Kidney epithelial cell (primary cell): ENCODE measurements at regions not wholly inside any gene's neighbourhood (a gene's known extent, or its start where the extent isn't known, plus 50 kb on each side); places are given as distances from the start of the nearest gene placed in this dataset.
"Not testable (repeated sequence)": the region's sequence is repeated elsewhere in the genome, so short reads cannot be mapped to it uniquely, and the experiment has no call there.

ENCODE experiments used
- DNase-seq: peaks from one replicate; pipeline ENCODE4 v3.0.0-alpha.2; 2010; ENCODE audit warnings: low read depth
- H3K27me3 ChIP-seq: 2 replicates; pipeline ENCODE4 v1.6.0; 2011; ENCODE audit warnings: low read length; ENCODE audit not compliant: control insufficient read depth, insufficient read depth
- H3K36me3 ChIP-seq: 2 replicates; pipeline ENCODE4 v1.5.1; 2011; ENCODE audit warnings: low read length; ENCODE audit not compliant: control insufficient read depth, insufficient read depth
- H3K4me3 ChIP-seq: 2 replicates; pipeline ENCODE4 v1.5.1; 2011; ENCODE audit warnings: low read depth, mild to moderate bottlenecking, control low read depth, low read length
- CTCF ChIP-seq: IDR thresholded peaks from 2 replicates; pipeline ENCODE4 v1.5.1; 2011; ENCODE audit warnings: mild to moderate bottlenecking, moderate library complexity, low read length, control low read depth, inconsistent platforms; ENCODE audit not compliant: insufficient read depth, poor library complexity, severe bottlenecking

- no peak for DNase-seq
- no peak overlapping the region for H3K4me3 ChIP-seq
- no peaks in the 10 kb centered on the region for H3K36me3 ChIP-seq
- H3K27me3 ChIP-seq, result no peaks in the 10 kb centered on the region
- no peak for TF ChIP-seq CTCF
Measured at GRCh38 chr21:22351076-22351475, 1352.9 kb downstream of the NCAM2 start.

GRCh38 chr21:22352088-22352487 lies 1353.9 kb downstream of the NCAM2 start:
- TF ChIP-seq CTCF, result no peak
- no peak for DNase-seq

GRCh38 chr21:22355949-22356348 lies 1357.7 kb downstream of the NCAM2 start:
- H3K4me3 ChIP-seq, result no peak overlapping the region
- no peak for TF ChIP-seq CTCF
- H3K27me3 ChIP-seq, result no peaks in the 10 kb centered on the region
- no peaks in the 10 kb centered on the region for H3K36me3 ChIP-seq
- DNase-seq, result no peak

More at GRCh38 chr21:22352088-22352487, 1353.9 kb downstream of the NCAM2 start:
- Histone ChIP-seq H3K36me3 (no peaks in the 10 kb centered on the region), H3K27me3 (no peaks in the 10 kb centered on the region), H3K4me3 (no peak overlapping the region)

- no peak overlapping the region for H3K4me3 ChIP-seq
- no peak for DNase-seq
- TF ChIP-seq CTCF, result no peak
- no peaks in the 10 kb centered on the region for H3K36me3 ChIP-seq
- no peaks in the 10 kb centered on the region for H3K27me3 ChIP-seq
Measured at GRCh38 chr21:22356663-22357062, 1358.5 kb downstream of the NCAM2 start.

GRCh38 chr21:22359599-22359998 lies 1361.4 kb downstream of the NCAM2 start:
- H3K36me3 ChIP-seq, DNase-seq, H3K4me3 ChIP-seq, H3K27me3 ChIP-seq: not testable (repeated sequence)

- DNase-seq, result no peak
- Histone ChIP-seq H3K4me3 (no peak overlapping the region), H3K36me3 (no peaks in the 10 kb centered on the region), H3K27me3 (no peaks in the 10 kb centered on the region)
- no peak for TF ChIP-seq CTCF
Measured at GRCh38 chr21:22363504-22363903, 1365.3 kb downstream of the NCAM2 start.
